ENCODE measurements at regions not wholly inside any gene's neighbourhood (a gene's known extent, or its start where the extent isn't known, plus 50 kb on each side); places are given as distances from the start of the nearest gene placed in this dataset.
"Not testable (repeated sequence)": the region's sequence is repeated elsewhere in the genome, so short reads cannot be mapped to it uniquely, and the experiment has no call there.

DNA sequence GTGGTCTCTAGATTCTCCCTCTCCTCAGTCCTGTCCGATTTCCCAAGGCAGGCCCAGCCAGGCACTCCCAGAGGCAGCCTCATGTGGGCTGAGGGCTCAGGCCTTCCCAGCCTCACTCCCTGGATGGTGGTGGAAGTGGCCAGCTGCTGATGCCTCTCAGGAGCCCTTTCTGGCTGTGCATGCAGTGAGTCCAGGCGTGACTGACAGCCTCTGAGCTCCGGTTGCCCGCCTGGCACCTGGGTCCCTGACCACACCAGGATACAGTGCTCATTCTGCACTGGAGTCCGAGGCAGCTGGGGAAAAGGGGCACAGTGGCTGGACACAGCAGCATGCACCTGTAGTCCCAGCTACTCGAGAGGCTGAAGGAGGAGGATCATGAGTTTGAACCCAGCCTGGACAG, 132.6 kb downstream of the CUL2 start:
- no peak for DNase-seq (ENCODE audit: low read depth in 1 of 2, low spot score in 1 of 2)

- DNase-seq (ENCODE audit: low read depth in 1 of 2, low spot score in 1 of 2) = no peak
Observed at GRCh38 chr10:34956756-34957155, 133.4 kb downstream of the CUL2 start.

DNA sequence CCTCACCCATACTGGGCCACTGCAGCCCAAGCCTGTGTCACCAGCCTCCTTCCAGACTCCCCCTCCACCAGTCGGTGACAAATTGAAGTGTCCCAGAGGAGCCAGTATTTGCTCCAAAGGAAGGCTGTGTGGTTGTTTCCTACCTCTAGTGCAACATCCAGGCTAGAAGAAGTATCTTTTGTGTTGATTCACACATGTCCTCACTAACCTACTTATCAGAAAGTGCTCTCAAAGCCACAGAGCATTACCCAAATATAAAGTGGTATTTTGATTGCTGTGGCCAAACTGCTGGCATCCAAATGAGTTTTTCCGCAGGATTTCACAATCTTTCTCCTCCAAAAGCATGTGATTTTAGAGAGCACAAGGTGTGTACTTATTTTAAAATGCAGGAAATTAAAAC, 134.8 kb downstream of the CUL2 start:
- DNase-seq (ENCODE audit: low read depth in 1 of 2, low spot score in 1 of 2) = no peak

DNA sequence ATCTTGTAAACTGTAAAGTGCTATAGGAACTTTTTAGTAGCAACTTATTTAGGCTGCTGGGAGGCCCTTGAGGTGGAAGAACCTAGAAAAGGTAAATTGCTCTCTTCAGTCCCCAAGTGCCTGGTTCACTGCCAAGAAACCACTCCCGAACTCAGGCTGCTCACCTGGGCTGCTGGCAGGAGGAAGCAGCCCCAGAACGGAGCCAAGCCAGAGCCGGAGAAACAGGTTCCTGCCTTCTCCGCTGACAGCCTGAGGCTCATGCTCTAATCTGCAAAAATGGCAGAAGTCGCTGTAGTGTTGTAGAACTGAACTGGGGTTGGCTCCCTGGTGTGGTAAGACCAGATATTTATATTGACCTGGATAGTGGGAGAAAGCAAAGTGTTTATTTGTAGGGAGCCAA, 136.0 kb downstream of the CUL2 start:
- no peak for DNase-seq (ENCODE audit: low read depth in 1 of 2, low spot score in 1 of 2)

DNA sequence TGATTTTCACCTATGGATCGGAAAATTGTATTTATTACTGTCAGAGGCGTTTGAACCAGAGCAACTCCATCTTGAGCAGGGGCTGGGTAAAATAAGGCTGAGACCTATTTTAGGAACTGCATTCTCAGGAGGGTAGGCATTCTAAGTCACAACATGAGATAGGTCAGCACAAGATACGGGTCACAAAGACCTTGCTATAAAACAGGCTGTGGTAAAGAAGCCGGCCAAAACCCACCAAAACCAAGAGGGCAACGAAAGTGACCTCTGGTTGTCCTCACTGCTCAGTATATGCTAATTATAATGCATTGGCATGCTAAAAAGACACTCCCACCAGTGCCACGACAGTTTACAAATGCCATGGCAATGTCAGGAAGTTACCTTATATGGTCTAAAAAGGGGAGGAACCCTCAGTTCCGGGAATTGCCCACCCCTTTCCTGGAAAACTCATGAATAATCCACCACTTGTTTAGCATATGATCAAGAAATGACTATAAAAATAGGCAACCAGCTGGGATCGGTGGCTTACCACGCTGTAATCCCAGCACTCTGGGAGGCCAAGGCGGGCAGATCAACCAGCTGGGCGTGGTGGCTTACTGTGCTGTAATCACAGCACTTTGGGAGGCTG, 136.3 kb upstream of the PARD3 start:
- DNase-seq (ENCODE audit: low read depth in 1 of 2, low spot score in 1 of 2) = peak in 1 of 2 donors; percentile 2

- not testable (repeated sequence) for DNase-seq (ENCODE audit: low read depth in 1 of 2, low spot score in 1 of 2)
Observed at GRCh38 chr10:34945951-34946522, 130.9 kb upstream of the PARD3 start.

DNA sequence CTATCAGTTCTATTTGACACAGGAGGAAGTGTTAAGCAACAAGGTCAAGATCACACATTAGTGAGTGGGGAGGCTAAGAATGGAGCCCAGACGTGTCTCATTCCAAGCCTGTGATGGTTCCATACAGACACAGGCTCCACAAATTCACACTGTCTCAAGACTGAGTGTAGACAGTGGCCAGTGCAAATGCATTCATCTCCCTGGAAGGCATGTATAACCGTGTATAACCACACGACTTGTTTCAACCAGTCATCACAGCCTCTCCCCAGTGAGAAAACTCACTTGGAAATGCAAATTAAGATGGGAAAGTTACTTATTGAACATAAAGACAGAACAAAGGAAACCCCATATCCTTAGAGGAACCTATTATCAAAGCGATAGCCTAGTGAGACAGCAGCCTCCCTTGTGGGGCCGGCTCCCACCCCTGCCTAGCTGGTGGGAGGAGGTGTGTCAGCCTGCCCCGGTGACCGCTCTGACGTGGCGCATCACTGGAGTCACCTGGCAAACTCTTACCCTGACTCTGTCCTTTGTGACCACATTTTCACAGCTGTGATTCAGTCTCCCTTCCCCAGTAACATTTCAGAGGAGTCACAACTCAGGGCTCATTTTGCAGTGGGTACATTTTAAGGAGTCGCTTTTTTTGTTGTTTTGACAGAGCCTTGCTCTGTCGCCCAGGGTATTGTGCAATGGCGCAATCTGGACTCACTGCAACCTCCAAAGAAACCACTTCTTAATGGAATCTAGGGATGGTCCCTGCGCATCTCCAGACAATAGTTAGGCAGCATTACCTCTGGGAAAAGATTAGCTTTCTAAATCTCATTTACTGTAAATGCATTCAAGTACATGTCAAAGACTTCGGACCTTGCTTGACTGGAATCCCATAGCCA, 126.6 kb upstream of the PARD3 start:
- no peak for DNase-seq (ENCODE audit: low read depth in 1 of 2, low spot score in 1 of 2)

- DNase-seq (ENCODE audit: low read depth in 1 of 2, low spot score in 1 of 2) = no peak
Observed at GRCh38 chr10:34940436-34940835, 125.3 kb upstream of the PARD3 start.

- DNase-seq (ENCODE audit: low read depth in 1 of 2, low spot score in 1 of 2) = no peak
Observed at GRCh38 chr10:34938399-34938670, 123.2 kb upstream of the PARD3 start.

GRCh38 chr10:34937643-34938398, 122.7 kb upstream of the PARD3 start:
- DNase-seq (ENCODE audit: low read depth in 1 of 2, low spot score in 1 of 2) = not testable (repeated sequence)

- no peak for DNase-seq (ENCODE audit: low read depth in 1 of 2, low spot score in 1 of 2)
Observed at GRCh38 chr10:34936061-34936460, 121.0 kb upstream of the PARD3 start.

- no peak for DNase-seq (ENCODE audit: low read depth in 1 of 2, low spot score in 1 of 2)
Observed at GRCh38 chr10:34933676-34934075, 118.6 kb upstream of the PARD3 start.

DNA sequence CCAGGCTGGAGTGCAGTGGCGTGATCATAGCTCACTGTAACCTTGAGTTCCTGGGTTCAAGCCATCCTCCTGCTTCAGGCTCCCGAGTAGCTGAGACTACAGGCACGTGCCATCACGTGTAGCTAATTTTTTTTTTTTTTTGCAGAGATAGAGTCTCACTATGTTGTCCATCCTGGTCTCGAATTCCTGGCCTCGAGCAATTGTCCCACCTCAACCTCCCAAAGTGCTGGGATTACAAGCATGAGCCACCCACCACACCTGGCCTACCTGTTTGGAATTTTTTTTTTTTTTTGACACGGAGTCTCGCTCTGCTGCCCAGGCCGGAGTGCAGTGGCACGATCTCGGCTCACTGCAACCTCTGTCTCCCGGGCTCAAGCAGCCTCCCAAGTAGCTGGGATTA, 117.1 kb upstream of the PARD3 start:
- DNase-seq (ENCODE audit: low read depth in 1 of 2, low spot score in 1 of 2) = no peak

DNA sequence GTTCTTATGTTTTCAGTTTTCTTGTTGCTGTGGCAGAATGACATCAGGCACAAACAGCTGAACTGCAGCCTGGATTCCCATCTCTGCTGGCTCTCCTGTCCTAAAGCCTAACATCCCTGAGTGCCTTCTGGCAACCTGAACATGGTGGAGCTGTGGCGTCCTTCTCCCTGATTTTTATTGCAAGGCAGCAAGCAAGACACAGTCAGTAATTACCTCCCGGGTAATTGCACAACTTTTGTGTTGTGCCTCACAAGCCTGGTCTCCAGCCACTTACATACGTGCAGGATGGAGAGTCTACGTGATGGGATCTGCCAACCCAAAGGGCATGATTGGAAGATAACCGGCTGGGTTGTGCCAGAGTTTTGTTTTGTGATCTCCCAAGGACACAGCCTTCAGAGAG, 116.1 kb upstream of the PARD3 start:
- DNase-seq (ENCODE audit: low read depth in 1 of 2, low spot score in 1 of 2) = no peak

- no peak for DNase-seq (ENCODE audit: low read depth in 1 of 2, low spot score in 1 of 2)
Observed at GRCh38 chr10:34922138-34922537, 107.0 kb upstream of the PARD3 start.

DNA sequence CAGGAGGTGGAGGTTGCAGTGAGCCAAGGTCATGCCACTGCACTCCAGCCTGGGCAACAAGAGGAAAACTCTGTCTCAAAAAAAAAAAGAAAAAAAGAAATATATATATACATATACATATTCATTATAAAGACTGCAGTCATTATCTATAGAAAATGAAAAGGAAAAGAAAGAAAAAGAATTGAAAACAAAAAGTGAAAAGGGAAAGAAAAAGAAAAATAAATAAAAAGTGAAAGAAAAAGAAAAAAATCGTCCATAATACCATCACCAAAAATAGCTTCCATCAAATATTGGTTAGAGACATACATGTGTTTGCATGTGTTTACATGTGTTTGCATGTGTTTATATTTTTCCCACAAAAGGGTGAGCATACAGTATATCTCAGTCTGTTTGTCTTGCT, 105.5 kb upstream of the PARD3 start:
- DNase-seq (ENCODE audit: low read depth in 1 of 2, low spot score in 1 of 2) = no peak

- DNase-seq (ENCODE audit: low read depth in 1 of 2, low spot score in 1 of 2) = no peak
Observed at GRCh38 chr10:34918776-34919315, 103.8 kb upstream of the PARD3 start.

- DNase-seq (ENCODE audit: low read depth in 1 of 2, low spot score in 1 of 2) = no peak
Observed at GRCh38 chr10:34918060-34918775, 103.1 kb upstream of the PARD3 start.

GRCh38 chr10:34916314-34916713, 101.2 kb upstream of the PARD3 start:
- DNase-seq (ENCODE audit: low read depth in 1 of 2, low spot score in 1 of 2) = no peak

DNA sequence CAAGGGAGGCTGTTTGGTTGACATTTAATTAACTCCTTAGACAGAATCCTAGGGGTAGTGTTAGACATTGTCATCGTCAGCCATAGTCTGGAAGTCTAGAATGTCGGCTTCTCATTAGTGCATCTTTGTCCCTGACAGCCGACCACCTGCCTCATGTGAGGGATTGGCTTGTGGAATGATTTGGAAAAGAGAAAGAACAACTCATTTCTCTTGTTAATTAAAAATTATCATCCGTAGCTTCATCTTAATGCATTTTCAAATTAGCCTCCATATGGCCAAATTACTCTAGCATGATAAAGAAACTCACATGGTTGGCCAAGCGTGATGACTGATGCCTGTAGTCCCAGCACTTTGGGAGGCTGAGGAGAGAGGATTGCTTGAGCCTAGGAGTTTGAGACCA, 97.7 kb upstream of the PARD3 start:
- DNase-seq (ENCODE audit: low read depth in 1 of 2, low spot score in 1 of 2) = no peak

DNA sequence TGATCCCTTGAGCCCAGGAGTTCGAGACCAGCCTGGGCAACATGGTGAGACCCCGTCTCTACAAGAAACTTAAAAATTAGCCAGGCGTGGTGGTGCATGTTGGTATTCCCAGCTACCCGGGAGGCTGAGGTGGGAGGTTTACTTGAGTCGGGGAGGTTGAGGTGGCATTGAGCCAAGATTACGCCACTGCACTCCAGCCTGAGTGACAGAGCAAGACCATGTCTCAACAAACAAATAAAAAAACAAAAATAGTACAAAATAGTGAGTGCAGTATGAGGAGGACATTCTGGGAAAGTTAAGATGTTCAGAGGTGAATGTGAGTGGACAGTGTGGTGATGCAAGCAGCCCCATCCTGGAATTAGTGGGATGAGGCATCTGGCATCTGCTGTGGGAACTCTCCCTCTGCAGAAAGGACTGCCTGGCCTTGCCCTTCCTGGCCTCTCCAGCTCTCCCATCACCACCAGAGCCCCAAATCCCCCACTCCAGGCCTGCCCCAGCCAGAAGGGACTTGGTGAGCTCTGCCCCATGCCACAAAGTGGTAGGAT, 96.6 kb upstream of the PARD3 start:
- DNase-seq (ENCODE audit: low read depth in 1 of 2, low spot score in 1 of 2) = no peak

All from activated CD4-positive, alpha-beta T cell treated with anti-CD3 and anti-CD28 coated beads, Interleukin-2, amount 50 U/mL, for 24 hours (primary cell).